ENCODE measurements at regions not wholly inside any gene's neighbourhood (a gene's known extent, or its start where the extent isn't known, plus 50 kb on each side); places are given as distances from the start of the nearest gene placed in this dataset.

DNA sequence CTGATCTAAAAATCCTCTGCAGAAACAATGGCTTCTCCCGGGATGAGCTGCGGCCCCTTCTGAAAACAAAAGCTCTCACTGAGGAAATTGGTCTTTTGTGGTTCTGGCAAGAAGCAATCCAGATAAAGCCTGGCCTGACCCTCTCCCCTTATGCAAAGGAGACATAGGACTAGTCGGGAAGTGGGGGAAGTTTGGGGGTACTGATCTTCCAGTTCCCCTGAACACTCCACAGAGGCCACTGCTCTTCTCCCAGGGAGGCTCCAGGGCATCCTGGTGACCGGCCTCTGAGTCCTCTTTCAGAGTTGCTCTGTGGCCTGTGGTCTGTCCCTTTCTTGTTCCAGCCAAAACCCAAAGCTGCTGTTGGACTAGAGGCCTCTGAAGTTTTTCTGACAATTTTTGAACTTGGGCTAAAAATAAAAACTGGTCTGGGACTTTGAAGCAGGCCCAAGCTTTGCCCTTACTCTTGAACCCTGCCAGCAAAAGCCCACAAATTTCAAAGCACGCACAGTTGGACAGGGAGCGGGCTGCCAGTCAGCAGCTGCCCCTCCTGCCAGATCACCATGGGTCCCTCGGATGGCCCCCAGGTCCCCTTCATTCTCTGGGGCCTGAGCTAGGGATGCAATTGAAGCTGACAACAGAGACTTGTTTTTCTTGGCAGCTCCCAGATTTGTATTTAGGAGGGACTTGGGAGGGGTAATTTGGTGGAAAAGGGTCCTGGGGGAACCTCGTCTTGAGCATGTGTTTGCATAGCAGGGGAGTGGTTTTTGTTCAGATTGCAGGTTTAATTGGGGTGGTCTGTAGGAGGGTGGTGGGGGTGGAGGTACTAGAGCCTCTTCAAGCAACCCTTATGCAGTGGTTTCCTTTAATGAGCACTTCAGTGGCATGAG lies 381.6 kb upstream of the CADM1 start:
- Histone ChIP-seq H3K27ac (ENCODE audit: low read depth in 2 of 2, low read length in 1 of 2) (no peak overlapping the region), H3K27me3 (ENCODE audit: control insufficient read depth in 1 of 2, insufficient read depth in 2 of 2, low read length in 2 of 2) (no peaks in the 10 kb centered on the region), H3K36me3 (ENCODE audit: control insufficient read depth in 2 of 2, insufficient read depth in 2 of 2, low read length in 1 of 2) (no peaks in the 10 kb centered on the region), H3K9me3 (ENCODE audit: control insufficient read depth in 2 of 2, insufficient read depth in 1 of 2, low read depth in 1 of 2, low read length in 1 of 2) (peaks cover 0 to under 1% of the 10 kb centered on the region in 2 donors), H3K4me1 (ENCODE audit: control insufficient read depth in 2 of 2, insufficient read depth in 2 of 2, low read length in 1 of 2) (peaks cover 0 to 2% of the 10 kb centered on the region in 2 donors), H3K4me3 (ENCODE audit: low read depth in 1 of 2, low read length in 2 of 2) (no peak overlapping the region)
- WGBS, 2 donors: 70 to 77% methylated on average over 8 of the region's 8 CpGs

DNA sequence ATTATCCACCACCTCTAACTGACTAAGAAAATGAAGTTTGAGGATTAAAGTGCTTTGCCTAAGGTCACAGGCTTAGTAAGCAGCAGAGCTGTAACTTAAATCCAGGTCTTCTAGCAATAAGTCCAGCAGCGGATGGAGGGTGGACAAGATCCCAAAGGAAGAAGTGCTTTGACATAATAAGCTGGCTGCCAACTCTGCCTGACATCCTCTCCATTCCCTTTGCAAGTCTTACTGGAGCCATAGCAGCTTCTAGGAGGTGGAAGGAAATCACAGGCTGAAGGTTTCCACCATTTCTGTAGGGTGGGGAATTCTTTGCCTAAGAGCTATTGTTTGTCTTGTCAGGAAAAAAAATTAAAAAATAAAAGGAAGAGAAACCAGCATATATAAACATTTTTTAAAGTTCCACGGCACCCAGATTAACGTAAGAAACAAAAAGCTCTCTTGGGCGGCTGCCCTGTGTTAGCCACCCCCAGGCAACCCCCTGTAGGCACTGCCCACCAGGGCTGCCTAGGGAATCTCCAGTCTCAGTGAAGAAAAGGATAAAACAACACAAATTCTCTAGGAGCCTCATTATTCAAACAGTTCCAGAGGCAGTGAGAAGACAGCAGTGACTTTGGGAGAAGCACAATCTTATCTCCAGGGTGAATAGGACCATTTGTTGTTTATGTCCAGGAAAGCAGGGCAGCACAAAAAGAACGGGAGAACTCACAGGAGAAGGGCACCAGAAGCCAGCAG lies 380.8 kb upstream of the CADM1 start:
- Histone ChIP-seq H3K4me3 (ENCODE audit: low read depth in 1 of 2, low read length in 2 of 2) (no peak overlapping the region), H3K36me3 (ENCODE audit: control insufficient read depth in 2 of 2, insufficient read depth in 2 of 2, low read length in 1 of 2) (no peaks in the 10 kb centered on the region), H3K27ac (ENCODE audit: low read depth in 2 of 2, low read length in 1 of 2) (no peak overlapping the region), H3K27me3 (ENCODE audit: control insufficient read depth in 1 of 2, insufficient read depth in 2 of 2, low read length in 2 of 2) (no peaks in the 10 kb centered on the region), H3K4me1 (ENCODE audit: control insufficient read depth in 2 of 2, insufficient read depth in 2 of 2, low read length in 1 of 2) (peaks cover 0 to 2% of the 10 kb centered on the region in 2 donors), H3K9me3 (ENCODE audit: control insufficient read depth in 2 of 2, insufficient read depth in 1 of 2, low read depth in 1 of 2, low read length in 1 of 2) (peaks cover 0 to 2% of the 10 kb centered on the region in 2 donors)
- WGBS, 2 donors: 55 to 59% methylated on average over 5 of the region's 5 CpGs

- Histone ChIP-seq H3K27ac (ENCODE audit: low read depth in 2 of 2, low read length in 1 of 2) (no peak overlapping the region), H3K4me3 (ENCODE audit: low read depth in 1 of 2, low read length in 2 of 2) (no peak overlapping the region), H3K36me3 (ENCODE audit: control insufficient read depth in 2 of 2, insufficient read depth in 2 of 2, low read length in 1 of 2) (no peaks in the 10 kb centered on the region), H3K4me1 (ENCODE audit: control insufficient read depth in 2 of 2, insufficient read depth in 2 of 2, low read length in 1 of 2) (no peaks in the 10 kb centered on the region), H3K27me3 (ENCODE audit: control insufficient read depth in 1 of 2, insufficient read depth in 2 of 2, low read length in 2 of 2) (no peaks in the 10 kb centered on the region), H3K9me3 (ENCODE audit: control insufficient read depth in 2 of 2, insufficient read depth in 1 of 2, low read depth in 1 of 2, low read length in 1 of 2) (no peaks in the 10 kb centered on the region)
- WGBS, 2 donors: 79 to 80% methylated on average over 4 of the region's 4 CpGs
Observed at GRCh38 chr11:115874843-115875242, 370.6 kb upstream of the CADM1 start.

DNA sequence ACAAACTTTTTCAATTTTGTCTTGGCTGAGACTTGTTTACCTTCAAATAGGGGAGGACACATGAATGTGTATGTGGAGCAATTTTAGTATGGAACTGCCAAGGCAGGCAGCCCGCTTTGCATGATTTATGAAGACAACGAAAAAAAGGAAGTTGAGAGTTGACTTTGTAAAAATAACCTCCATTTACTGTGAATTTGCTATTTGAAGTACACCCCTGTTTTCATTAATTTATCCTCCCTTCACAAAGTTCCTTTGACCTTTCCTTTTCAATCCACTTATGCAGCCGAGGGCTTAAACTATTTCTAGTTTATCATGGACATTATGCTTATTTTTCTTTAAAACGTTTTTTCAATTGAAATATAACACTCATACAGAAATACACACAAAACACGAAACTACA lies 369.6 kb upstream of the CADM1 start:
- no peaks in the 10 kb centered on the region for H3K4me1 ChIP-seq (ENCODE audit: control insufficient read depth in 2 of 2, insufficient read depth in 2 of 2, low read length in 1 of 2)
- WGBS, 2 donors: 37 to 38% methylated on average over 5 of the region's 5 CpGs

DNA sequence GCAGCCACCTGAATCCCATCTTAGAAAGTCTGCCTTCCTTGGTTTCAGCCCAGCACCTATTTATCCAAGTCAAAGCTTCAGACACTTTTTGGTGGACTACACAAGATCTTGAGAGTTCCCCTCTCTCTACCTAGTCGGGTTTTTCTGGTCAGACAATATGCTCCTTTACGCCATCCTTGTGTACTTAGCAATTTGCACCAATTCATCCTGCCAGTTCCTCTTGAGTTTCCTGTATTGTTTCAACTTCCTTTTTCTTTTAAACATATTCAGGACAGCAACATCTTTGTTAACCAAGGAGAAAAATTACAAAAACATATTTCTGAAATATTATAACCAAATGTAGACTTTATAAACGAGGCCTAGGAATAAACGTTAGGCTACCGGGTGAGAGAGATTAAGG lies 368.2 kb upstream of the CADM1 start:
- WGBS, 2 donors: 57 to 58% methylated on average over 5 of the region's 5 CpGs
- Histone ChIP-seq H3K9me3 (ENCODE audit: control insufficient read depth in 2 of 2, insufficient read depth in 1 of 2, low read depth in 1 of 2, low read length in 1 of 2) (no peaks in the 10 kb centered on the region), H3K27ac (ENCODE audit: low read depth in 2 of 2, low read length in 1 of 2) (no peak overlapping the region), H3K27me3 (ENCODE audit: control insufficient read depth in 1 of 2, insufficient read depth in 2 of 2, low read length in 2 of 2) (no peaks in the 10 kb centered on the region), H3K4me3 (ENCODE audit: low read depth in 1 of 2, low read length in 2 of 2) (no peak overlapping the region), H3K4me1 (ENCODE audit: control insufficient read depth in 2 of 2, insufficient read depth in 2 of 2, low read length in 1 of 2) (no peaks in the 10 kb centered on the region), H3K36me3 (ENCODE audit: control insufficient read depth in 2 of 2, insufficient read depth in 2 of 2, low read length in 1 of 2) (no peaks in the 10 kb centered on the region)

More for the DNA sequence above, 369.6 kb upstream of the CADM1 start:
- no peaks in the 10 kb centered on the region for H3K27me3 ChIP-seq (ENCODE audit: control insufficient read depth in 1 of 2, insufficient read depth in 2 of 2, low read length in 2 of 2)
- H3K36me3 ChIP-seq (ENCODE audit: control insufficient read depth in 2 of 2, insufficient read depth in 2 of 2, low read length in 1 of 2): no peaks in the 10 kb centered on the region
- no peak overlapping the region for H3K4me3 ChIP-seq (ENCODE audit: low read depth in 1 of 2, low read length in 2 of 2)
- no peaks in the 10 kb centered on the region for H3K9me3 ChIP-seq (ENCODE audit: control insufficient read depth in 2 of 2, insufficient read depth in 1 of 2, low read depth in 1 of 2, low read length in 1 of 2)
- H3K27ac ChIP-seq (ENCODE audit: low read depth in 2 of 2, low read length in 1 of 2): no peak overlapping the region

DNA sequence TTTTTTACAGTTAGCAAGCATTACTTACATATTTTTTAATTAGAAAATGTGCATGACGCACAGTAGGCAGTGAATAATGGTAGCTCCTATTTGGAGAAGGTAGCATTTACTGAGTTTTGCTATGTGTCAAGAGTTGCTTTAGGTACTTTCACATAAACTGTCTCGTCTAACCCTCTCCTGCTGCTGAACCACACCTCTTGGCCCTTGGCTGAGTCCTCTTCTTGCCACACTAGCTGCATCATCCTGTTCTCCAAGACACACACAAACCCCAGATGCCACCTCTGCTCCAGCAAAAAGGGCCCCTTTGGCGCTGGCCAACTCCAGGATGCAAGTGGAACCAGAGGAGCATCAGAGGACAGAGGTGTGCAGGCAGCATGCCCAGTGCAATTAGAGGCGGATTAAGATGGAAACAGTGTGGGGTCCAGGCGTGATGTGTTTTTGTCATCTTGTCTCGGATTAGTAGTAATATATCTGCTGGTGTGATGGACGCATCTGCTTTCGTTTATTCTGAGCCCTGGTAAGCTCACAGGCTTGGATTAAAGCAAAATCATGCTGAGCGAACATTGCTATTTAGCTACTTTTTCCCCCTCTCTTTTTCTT lies 367.0 kb upstream of the CADM1 start:
- no peaks in the 10 kb centered on the region for H3K27me3 ChIP-seq (ENCODE audit: control insufficient read depth in 1 of 2, insufficient read depth in 2 of 2, low read length in 2 of 2)
- WGBS, 2 donors: 87 to 89% methylated on average over 9 of the region's 9 CpGs

GRCh38 chr11:115869780-115870431 lies 365.7 kb upstream of the CADM1 start:
- no peaks in the 10 kb centered on the region for H3K27me3 ChIP-seq (ENCODE audit: control insufficient read depth in 1 of 2, insufficient read depth in 2 of 2, low read length in 2 of 2)
- no peak overlapping the region for H3K4me3 ChIP-seq (ENCODE audit: low read depth in 1 of 2, low read length in 2 of 2)
- H3K36me3 ChIP-seq (ENCODE audit: control insufficient read depth in 2 of 2, insufficient read depth in 2 of 2, low read length in 1 of 2): no peaks in the 10 kb centered on the region
- H3K4me1 ChIP-seq (ENCODE audit: control insufficient read depth in 2 of 2, insufficient read depth in 2 of 2, low read length in 1 of 2): no peaks in the 10 kb centered on the region
- WGBS, 2 donors: 58 to 65% methylated on average over 5 of the region's 5 CpGs
- no peaks in the 10 kb centered on the region for H3K9me3 ChIP-seq (ENCODE audit: control insufficient read depth in 2 of 2, insufficient read depth in 1 of 2, low read depth in 1 of 2, low read length in 1 of 2)
- no peak overlapping the region for H3K27ac ChIP-seq (ENCODE audit: low read depth in 2 of 2, low read length in 1 of 2)

More for the DNA sequence above, 367.0 kb upstream of the CADM1 start:
- Histone ChIP-seq H3K4me3 (ENCODE audit: low read depth in 1 of 2, low read length in 2 of 2) (no peak overlapping the region), H3K27ac (ENCODE audit: low read depth in 2 of 2, low read length in 1 of 2) (no peak overlapping the region), H3K9me3 (ENCODE audit: control insufficient read depth in 2 of 2, insufficient read depth in 1 of 2, low read depth in 1 of 2, low read length in 1 of 2) (no peaks in the 10 kb centered on the region), H3K4me1 (ENCODE audit: control insufficient read depth in 2 of 2, insufficient read depth in 2 of 2, low read length in 1 of 2) (no peaks in the 10 kb centered on the region), H3K36me3 (ENCODE audit: control insufficient read depth in 2 of 2, insufficient read depth in 2 of 2, low read length in 1 of 2) (no peaks in the 10 kb centered on the region)

DNA sequence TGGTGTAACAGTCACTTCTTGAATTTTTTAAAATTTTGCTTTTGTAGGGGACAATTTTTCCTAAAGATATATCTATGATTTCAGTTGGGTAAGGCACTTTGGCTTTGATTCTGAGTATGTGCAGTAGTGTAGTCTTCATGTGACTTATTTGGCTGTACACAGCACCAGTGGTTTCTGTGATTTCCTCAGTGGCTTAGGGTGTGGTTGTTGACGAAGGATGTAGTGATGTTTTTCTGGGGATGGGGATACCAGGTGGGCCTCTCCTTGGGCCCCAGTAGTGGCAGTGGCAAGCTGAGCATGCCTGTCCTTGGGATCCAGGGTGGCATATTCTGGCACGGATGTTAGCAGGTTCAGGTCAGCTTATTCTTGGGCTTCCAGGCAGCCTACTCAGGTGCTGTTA lies 364.9 kb upstream of the CADM1 start:
- WGBS, 2 donors: 90 to 93% methylated on average over 2 of the region's 2 CpGs
- H3K27me3 ChIP-seq (ENCODE audit: control insufficient read depth in 1 of 2, insufficient read depth in 2 of 2, low read length in 2 of 2): no peaks in the 10 kb centered on the region

GRCh38 chr11:115860246-115860645 lies 356.0 kb upstream of the CADM1 start:
- Histone ChIP-seq H3K4me3 (ENCODE audit: low read depth in 1 of 2, low read length in 2 of 2) (no peak overlapping the region), H3K36me3 (ENCODE audit: control insufficient read depth in 2 of 2, insufficient read depth in 2 of 2, low read length in 1 of 2) (no peaks in the 10 kb centered on the region), H3K27me3 (ENCODE audit: control insufficient read depth in 1 of 2, insufficient read depth in 2 of 2, low read length in 2 of 2) (no peaks in the 10 kb centered on the region), H3K9me3 (ENCODE audit: control insufficient read depth in 2 of 2, insufficient read depth in 1 of 2, low read depth in 1 of 2, low read length in 1 of 2) (no peaks in the 10 kb centered on the region), H3K4me1 (ENCODE audit: control insufficient read depth in 2 of 2, insufficient read depth in 2 of 2, low read length in 1 of 2) (no peaks in the 10 kb centered on the region), H3K27ac (ENCODE audit: low read depth in 2 of 2, low read length in 1 of 2) (no peak overlapping the region)
- WGBS, 2 donors: 90 to 97% methylated on average over 1 of the region's 1 CpG

More for the DNA sequence above, 364.9 kb upstream of the CADM1 start:
- no peaks in the 10 kb centered on the region for H3K9me3 ChIP-seq (ENCODE audit: control insufficient read depth in 2 of 2, insufficient read depth in 1 of 2, low read depth in 1 of 2, low read length in 1 of 2)
- no peaks in the 10 kb centered on the region for H3K4me1 ChIP-seq (ENCODE audit: control insufficient read depth in 2 of 2, insufficient read depth in 2 of 2, low read length in 1 of 2)
- H3K36me3 ChIP-seq (ENCODE audit: control insufficient read depth in 2 of 2, insufficient read depth in 2 of 2, low read length in 1 of 2): no peaks in the 10 kb centered on the region
- H3K27ac ChIP-seq (ENCODE audit: low read depth in 2 of 2, low read length in 1 of 2): no peak overlapping the region
- no peak overlapping the region for H3K4me3 ChIP-seq (ENCODE audit: low read depth in 1 of 2, low read length in 2 of 2)
